T-helper 1 cell treated with Interleukin-12 subunit alpha and Interleukin-12 subunit beta and Interleukin-4 antibody, amounts not matched to agents 30 μg/mL and 1 μg/mL, for 36 hours (primary cell): ENCODE measurements at regions not wholly inside any gene's neighbourhood (a gene's known extent, or its start where the extent isn't known, plus 50 kb on each side); places are given as distances from the start of the nearest gene placed in this dataset.

Source experiments
- H3K27ac Mint-ChIP-seq: one replicate; pipeline ENCODE4 v1.8.0; 2021; ENCODE audit warnings: mild to moderate bottlenecking, mixed read lengths
- H3K27me3 Mint-ChIP-seq: one replicate; pipeline ENCODE4 v1.8.0; 2021; ENCODE audit warnings: low read depth, mixed read lengths
- H3K36me3 Mint-ChIP-seq: one replicate; pipeline ENCODE4 v1.8.0; 2021; ENCODE audit warnings: low read depth, mixed read lengths
- H3K4me1 Mint-ChIP-seq: one replicate; pipeline ENCODE4 v1.8.0; 2021; ENCODE audit warnings: low read depth, mixed read lengths
- H3K4me3 Mint-ChIP-seq: one replicate; pipeline ENCODE4 v1.8.0; 2021; ENCODE audit warnings: mild to moderate bottlenecking, moderate library complexity, mixed read lengths
- H3K9me3 Mint-ChIP-seq: one replicate; pipeline ENCODE4 v1.8.0; 2021; ENCODE audit warnings: mixed read lengths

DNA sequence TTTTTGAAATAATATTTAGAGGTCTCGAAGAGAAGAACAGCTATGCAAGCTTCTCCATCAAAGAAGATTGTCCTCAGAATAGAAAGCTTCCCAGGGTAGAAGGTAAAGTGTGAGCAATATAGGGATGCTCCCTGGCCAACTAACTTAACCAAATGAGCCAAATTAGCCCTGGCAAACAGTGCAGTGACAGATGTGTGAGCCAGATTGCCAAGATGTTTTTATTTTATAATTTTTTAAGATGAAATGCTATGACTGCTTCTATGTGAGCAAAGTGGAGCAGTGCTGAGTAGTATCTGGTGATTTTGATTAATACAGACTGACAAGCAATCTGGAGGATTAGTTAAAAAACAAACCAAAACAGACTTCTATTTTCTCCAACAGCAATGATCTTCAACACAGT is 202.1 kb downstream of the NOVA1 start:
- Mint-ChIP-seq H3K9me3 (peaks cover 29% of the 10 kb centered on the region), H3K27ac (no peak overlapping the region), H3K27me3 (no peaks in the 10 kb centered on the region), H3K4me3 (no peak overlapping the region), H3K4me1 (no peaks in the 10 kb centered on the region), H3K36me3 (no peaks in the 10 kb centered on the region)

GRCh38 chr14:26394150-26394810 is 203.6 kb downstream of the NOVA1 start:
- Mint-ChIP-seq H3K4me1 (no peaks in the 10 kb centered on the region), H3K4me3 (no peak overlapping the region), H3K9me3 (peaks cover 32% of the 10 kb centered on the region), H3K27me3 (no peaks in the 10 kb centered on the region), H3K36me3 (no peaks in the 10 kb centered on the region), H3K27ac (no peak overlapping the region)

- H3K27me3 Mint-ChIP-seq: no peaks in the 10 kb centered on the region
- no peaks in the 10 kb centered on the region for H3K4me1 Mint-ChIP-seq
- no peaks in the 10 kb centered on the region for H3K36me3 Mint-ChIP-seq
- peaks cover 38% of the 10 kb centered on the region for H3K9me3 Mint-ChIP-seq
- no peak overlapping the region for H3K4me3 Mint-ChIP-seq
- no peak overlapping the region for H3K27ac Mint-ChIP-seq
Observed at GRCh38 chr14:26392498-26392897, 205.3 kb downstream of the NOVA1 start.

DNA sequence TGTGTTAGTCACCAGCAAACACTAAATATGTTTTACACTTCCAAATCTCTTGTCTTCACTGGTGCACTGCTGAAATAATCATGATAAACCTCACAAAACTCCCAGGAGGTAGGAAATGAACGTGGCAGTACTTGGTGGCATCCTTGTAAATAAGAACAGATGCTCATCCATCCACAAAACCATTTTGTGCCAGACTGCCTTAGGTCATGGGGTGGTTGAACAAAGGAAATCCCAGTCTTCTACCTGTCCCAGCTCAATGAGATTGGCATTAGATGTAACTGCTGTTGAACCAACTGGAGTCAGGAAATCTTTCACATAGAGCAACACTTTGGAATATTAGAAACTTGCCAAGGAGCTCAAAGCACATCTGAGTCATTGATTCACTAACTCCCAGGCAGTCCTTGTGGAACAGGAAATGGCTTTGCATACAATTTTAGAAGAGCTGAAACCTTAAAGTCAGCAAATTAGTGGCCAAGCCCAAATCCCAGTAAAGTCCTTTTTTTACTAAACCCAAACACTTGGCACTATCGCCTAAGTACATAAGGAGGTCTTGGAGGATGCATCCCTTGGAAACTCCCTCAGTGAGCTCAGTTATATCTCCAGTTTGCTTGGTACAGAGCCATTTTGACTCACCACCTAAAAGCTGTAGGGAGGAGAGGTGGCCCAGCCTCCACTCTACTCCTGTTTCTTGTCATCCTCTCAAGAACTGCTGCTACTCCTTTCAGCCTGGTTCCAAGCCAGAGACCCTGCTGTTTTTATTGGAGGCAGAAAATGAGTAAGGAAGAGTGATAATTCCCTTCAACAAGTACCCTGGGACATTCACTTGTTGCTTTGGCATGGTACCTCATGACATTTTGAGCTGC is 208.0 kb downstream of the NOVA1 start:
- Mint-ChIP-seq H3K27me3 (no peaks in the 10 kb centered on the region), H3K4me3 (no peak overlapping the region)

DNA sequence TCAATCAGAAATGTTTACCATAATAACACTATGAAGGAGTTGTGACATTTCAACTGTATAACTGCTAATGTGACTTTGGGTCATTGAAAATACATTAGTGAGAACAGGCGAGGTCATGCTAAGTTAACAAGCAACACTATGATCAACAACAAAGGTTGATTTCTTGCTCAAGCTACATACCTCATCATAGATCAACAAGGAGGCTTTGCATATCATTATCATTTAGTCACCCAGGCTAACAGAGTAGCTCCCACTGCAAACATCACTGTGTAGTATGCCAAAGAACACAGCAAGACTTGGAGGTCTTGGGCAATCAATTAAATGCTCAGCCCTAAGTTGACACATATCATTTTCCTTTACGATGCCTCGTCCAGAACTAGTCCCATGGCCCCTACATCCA is 212.5 kb downstream of the NOVA1 start:
- Mint-ChIP-seq H3K9me3 (peaks cover 17% of the 10 kb centered on the region), H3K4me3 (no peak overlapping the region), H3K4me1 (no peaks in the 10 kb centered on the region), H3K27me3 (no peaks in the 10 kb centered on the region), H3K27ac (no peak overlapping the region), H3K36me3 (no peaks in the 10 kb centered on the region)

More for the DNA sequence above, 208.0 kb downstream of the NOVA1 start:
- Mint-ChIP-seq H3K9me3 (peaks cover 29% of the 10 kb centered on the region), H3K36me3 (no peaks in the 10 kb centered on the region), H3K4me1 (no peaks in the 10 kb centered on the region), H3K27ac (no peak overlapping the region)

DNA sequence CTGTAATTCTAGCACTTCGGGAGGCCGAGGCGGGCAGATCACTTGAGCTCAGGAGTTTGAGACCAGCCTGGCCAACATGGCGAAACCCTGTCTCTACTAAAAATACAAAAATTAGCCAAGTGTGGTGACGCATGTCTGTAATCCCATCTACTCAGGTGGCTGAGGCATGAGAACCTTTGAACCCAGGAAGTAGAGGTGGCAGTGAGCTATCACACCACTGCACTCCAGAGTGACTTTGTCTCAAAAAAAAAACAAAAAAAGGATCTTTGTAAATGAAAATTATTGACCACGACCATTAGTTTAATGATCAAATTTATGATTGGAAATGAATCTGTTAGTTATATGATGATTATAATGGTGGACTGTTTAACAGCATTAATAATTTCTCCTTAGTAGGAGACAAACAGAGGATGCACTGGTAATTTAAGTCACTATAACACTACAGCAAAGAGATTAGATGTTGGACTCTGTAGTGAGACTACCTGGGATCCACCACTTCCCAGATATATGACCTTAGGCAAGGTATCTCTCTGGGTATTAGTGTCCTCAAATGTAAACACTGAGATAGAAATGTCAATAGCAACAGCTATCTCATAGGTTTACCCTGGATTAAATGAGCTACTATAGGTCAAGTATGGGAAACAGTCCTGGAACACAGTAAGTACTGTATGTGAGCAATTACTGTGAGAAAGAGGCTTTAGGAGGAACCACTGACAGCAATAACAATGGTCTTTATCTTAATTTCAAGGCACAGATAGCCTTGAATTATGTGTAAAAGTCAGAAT is 214.7 kb downstream of the NOVA1 start:
- Mint-ChIP-seq H3K36me3 (no peaks in the 10 kb centered on the region), H3K4me3 (no peak overlapping the region), H3K4me1 (no peaks in the 10 kb centered on the region), H3K9me3 (peaks cover 24% of the 10 kb centered on the region), H3K27ac (no peak overlapping the region), H3K27me3 (no peaks in the 10 kb centered on the region)

DNA sequence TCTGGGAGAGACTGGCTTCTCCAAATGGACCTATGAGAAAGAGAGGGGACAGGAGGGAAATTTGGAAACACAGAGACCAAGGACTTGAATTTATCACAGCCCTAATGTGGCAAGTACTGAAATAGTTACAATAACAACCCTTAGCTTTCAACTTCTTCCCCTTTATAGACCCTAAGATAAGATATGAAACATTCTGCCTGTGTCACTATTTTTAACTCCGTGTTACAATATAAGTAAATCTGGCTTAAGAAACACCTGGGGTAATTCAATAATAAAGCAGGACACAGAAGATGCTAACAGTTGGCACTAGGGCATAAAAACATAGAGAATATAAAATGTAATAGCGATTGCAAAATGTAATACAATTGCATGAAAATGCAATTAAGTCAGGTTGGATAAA is 216.4 kb downstream of the NOVA1 start:
- Mint-ChIP-seq H3K4me3 (no peak overlapping the region), H3K36me3 (no peaks in the 10 kb centered on the region)

GRCh38 chr14:26380637-26381036 is 217.2 kb downstream of the NOVA1 start:
- H3K4me1 Mint-ChIP-seq: no peaks in the 10 kb centered on the region
- no peak overlapping the region for H3K27ac Mint-ChIP-seq
- H3K9me3 Mint-ChIP-seq: peaks cover 34% of the 10 kb centered on the region

More for the DNA sequence above, 216.4 kb downstream of the NOVA1 start:
- peaks cover 29% of the 10 kb centered on the region for H3K9me3 Mint-ChIP-seq
- H3K27ac Mint-ChIP-seq: no peak overlapping the region
- no peaks in the 10 kb centered on the region for H3K27me3 Mint-ChIP-seq
- no peaks in the 10 kb centered on the region for H3K4me1 Mint-ChIP-seq

DNA sequence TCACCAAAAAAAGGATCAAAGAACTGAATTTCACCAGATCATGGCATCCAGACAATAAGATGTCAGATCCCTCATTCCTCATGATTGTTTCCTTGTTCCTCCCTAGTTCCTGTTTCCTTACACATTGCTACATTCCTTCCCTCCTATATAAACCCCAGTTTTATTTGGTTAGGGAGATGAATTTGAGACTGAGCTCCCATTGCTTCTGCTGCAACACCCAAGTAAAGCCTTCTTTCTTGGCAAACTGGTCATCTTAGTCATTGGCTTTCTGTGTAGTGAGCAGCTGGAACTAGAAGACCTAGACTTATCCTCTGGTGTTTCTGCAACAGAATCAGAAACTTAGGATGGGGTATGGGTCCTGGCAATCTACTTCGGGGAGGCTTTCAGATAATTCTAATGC is 217.9 kb downstream of the NOVA1 start:
- Mint-ChIP-seq H3K4me3 (no peak overlapping the region), H3K9me3 (peaks cover 34% of the 10 kb centered on the region), H3K27me3 (no peaks in the 10 kb centered on the region), H3K36me3 (no peaks in the 10 kb centered on the region), H3K27ac (no peak overlapping the region), H3K4me1 (no peaks in the 10 kb centered on the region)

More at GRCh38 chr14:26380637-26381036, 217.2 kb downstream of the NOVA1 start:
- Mint-ChIP-seq H3K36me3 (no peaks in the 10 kb centered on the region), H3K4me3 (no peak overlapping the region), H3K27me3 (no peaks in the 10 kb centered on the region)

DNA sequence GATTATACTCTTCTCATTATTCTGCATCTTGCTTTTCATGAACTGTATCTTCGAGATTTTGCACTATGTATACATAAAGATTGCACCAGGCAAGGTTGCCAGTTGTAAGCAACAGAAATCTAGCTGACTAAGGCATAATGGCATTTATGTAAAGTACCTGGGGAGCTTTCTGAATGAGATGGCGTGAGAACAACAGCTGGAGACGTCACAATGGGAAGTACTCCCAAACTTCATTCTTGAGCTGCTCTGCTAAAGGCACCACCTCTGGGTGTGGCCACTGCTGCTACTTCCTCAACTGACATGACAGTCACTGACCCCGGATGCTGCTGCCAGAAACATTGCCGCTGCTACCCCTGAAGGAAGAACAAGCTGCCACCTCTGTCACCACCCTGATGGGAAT is 220.7 kb downstream of the NOVA1 start:
- Mint-ChIP-seq H3K4me3 (no peak overlapping the region), H3K36me3 (no peaks in the 10 kb centered on the region), H3K27me3 (no peaks in the 10 kb centered on the region), H3K4me1 (no peaks in the 10 kb centered on the region), H3K27ac (no peak overlapping the region), H3K9me3 (peaks cover 46% of the 10 kb centered on the region)

- Mint-ChIP-seq H3K4me1 (no peaks in the 10 kb centered on the region), H3K27me3 (no peaks in the 10 kb centered on the region), H3K4me3 (no peak overlapping the region), H3K9me3 (peaks cover 43% of the 10 kb centered on the region), H3K36me3 (no peaks in the 10 kb centered on the region), H3K27ac (no peak overlapping the region)
Observed at GRCh38 chr14:26370115-26370514, 227.7 kb downstream of the NOVA1 start.

- Mint-ChIP-seq H3K4me3 (no peak overlapping the region), H3K36me3 (no peaks in the 10 kb centered on the region), H3K27ac (no peak overlapping the region), H3K27me3 (no peaks in the 10 kb centered on the region), H3K4me1 (no peaks in the 10 kb centered on the region), H3K9me3 (peaks cover 38% of the 10 kb centered on the region)
Observed at GRCh38 chr14:26363689-26364088, 234.1 kb downstream of the NOVA1 start.

- Mint-ChIP-seq H3K36me3 (no peaks in the 10 kb centered on the region), H3K4me1 (no peaks in the 10 kb centered on the region), H3K9me3 (peaks cover 36% of the 10 kb centered on the region), H3K27ac (no peak overlapping the region), H3K27me3 (no peaks in the 10 kb centered on the region), H3K4me3 (no peak overlapping the region)
Observed at GRCh38 chr14:26344596-26344995, 253.2 kb downstream of the NOVA1 start.

GRCh38 chr14:26339381-26339780 is 258.5 kb downstream of the NOVA1 start:
- no peaks in the 10 kb centered on the region for H3K4me1 Mint-ChIP-seq
- no peaks in the 10 kb centered on the region for H3K27me3 Mint-ChIP-seq
- no peaks in the 10 kb centered on the region for H3K36me3 Mint-ChIP-seq
- no peak overlapping the region for H3K27ac Mint-ChIP-seq
- peaks cover 25% of the 10 kb centered on the region for H3K9me3 Mint-ChIP-seq
- H3K4me3 Mint-ChIP-seq: no peak overlapping the region
